ENCODE measurements at regions not wholly inside any gene's neighbourhood (a gene's known extent, or its start where the extent isn't known, plus 50 kb on each side); places are given as distances from the start of the nearest gene placed in this dataset.

GRCh38 chr7:113816639-113817038 is 102.2 kb downstream of the PPP1R3A start:
- TF ChIP-seq SNAI2 (CRISPR knock-in tag; IDR thresholded peaks at IDR 0.05) (no peak), ZNF8 (CRISPR knock-in tag; IDR thresholded peaks at IDR 0.05) (no peak), BACH2 (CRISPR knock-in tag; IDR thresholded peaks at IDR 0.05; ENCODE audit: borderline replicate concordance) (no peak), ESRRG (CRISPR knock-in tag; IDR thresholded peaks at IDR 0.05) (no peak), ZNF70 (CRISPR knock-in tag; IDR thresholded peaks at IDR 0.05) (no peak)
